HepG2 (cell line): ENCODE measurements at regions not wholly inside any gene's neighbourhood (a gene's known extent, or its start where the extent isn't known, plus 50 kb on each side); places are given as distances from the start of the nearest gene placed in this dataset.

Experiments
- ATAC-seq: fragments of 200-7000 bp; cut with Tn5 transposase; 3 replicates; pipeline ENCODE4 v1.9.1; 2020; ENCODE audit warnings: mild to moderate bottlenecking, moderate library complexity
- BruUV-seq: library from RNA; stranded (reverse); fragments of 400-500 nt; replicated peaks from 2 replicates; lab custom pipeline; 2021; lab: Mats Ljungman, UMichigan
- CTCF ChIA-PET: fragments of 300-600 bp; formaldehyde crosslinking; extraction: SDS; loops from one replicate; lab custom pipeline; 2021; ENCODE audit warnings: low total read pairs, inconsistent platforms, low intra/inter-chr PET ratio; lab: Yijun Ruan, JAX
- POLR2A ChIA-PET: fragments of 350-600 bp; sonication (Branson Sonifier 250); formaldehyde crosslinking; loops from one replicate; lab custom pipeline; 2020; ENCODE audit warnings: antibody characterized with exemption, inconsistent platforms; lab: Yijun Ruan, JAX
- DNase-seq: peaks from one replicate; pipeline ENCODE4 v3.0.0-alpha.2; 2015; ENCODE audit warnings: low spot score
- FAIRE-seq: peaks from 3 replicates; lab custom pipeline; 2011; peaks lifted over from hg19 to GRCh38; lab: Jason Lieb, UNC
- H2AFZ ChIP-seq: one replicate; pipeline ENCODE4 v1.6.1; 2011; ENCODE audit warnings: low read length, inconsistent platforms
- H3K27ac ChIP-seq: fragments of 300-600 bp; 3 replicates; pipeline ENCODE4 v1.8.0; 2011; ENCODE audit warnings: mixed run types, mild to moderate bottlenecking, mixed read lengths, low read length, inconsistent platforms; ENCODE audit not compliant: insufficient read depth; ENCODE audit errors: extremely low read length
- H3K27me3 ChIP-seq, 2 experiments: fragments of 200-600 bp in 1 of 2; 2 replicates in 1 of 2; 3 replicates in 1 of 2; pipeline versions ENCODE4 v1.6.0 to v1.8.0; 2011; ENCODE audit warnings: low read length in 2 of 2, mild to moderate bottlenecking in 2 of 2, moderate library complexity in 2 of 2, inconsistent platforms in 1 of 2; ENCODE audit not compliant: insufficient read depth in 2 of 2, control insufficient read depth in 1 of 2
- H3K36me3 ChIP-seq, 2 experiments: fragments of 200-600 bp in 1 of 2; replicated peaks in 1 of 2; 2 replicates in 1 of 2; 3 replicates in 1 of 2; pipeline versions ENCODE4 v1.5.1 to v1.8.0; 2011; ENCODE audit warnings: low read length in 2 of 2, inconsistent platforms in 1 of 2; ENCODE audit not compliant: insufficient read depth in 2 of 2, control insufficient read depth in 1 of 2
- H3K4me1 ChIP-seq: 2 replicates; pipeline ENCODE4 v1.5.1; 2012; ENCODE audit warnings: low read length, inconsistent platforms; ENCODE audit not compliant: insufficient read depth
- H3K4me2 ChIP-seq: 2 replicates; pipeline ENCODE4 v1.6.0; 2011; ENCODE audit warnings: low read depth, low read length, inconsistent platforms
- H3K4me3 ChIP-seq, 3 experiments: fragments of 200-600 bp in 1 of 3; sonication (generic), shearing (Covaris generic) in 1 of 3; replicated peaks in 1 of 3; 2 replicates each; pipeline ENCODE4 v1.5.1; 2011 to 2016; ENCODE audit warnings: low read length in 3 of 3, inconsistent platforms in 2 of 3, low read depth in 2 of 3, mild to moderate bottlenecking in 2 of 3, control low read depth in 1 of 3, mixed read lengths in 1 of 3; ENCODE audit not compliant: insufficient read depth in 1 of 3
- H3K79me2 ChIP-seq: one replicate; pipeline ENCODE4 v1.6.1; 2011; ENCODE audit warnings: low read length, inconsistent platforms; ENCODE audit not compliant: insufficient read depth
- H3K9ac ChIP-seq: 2 replicates; pipeline ENCODE4 v1.6.0; 2011; ENCODE audit warnings: mild to moderate bottlenecking, low read depth, low read length, inconsistent platforms; ENCODE audit not compliant: insufficient read depth
- H3K9me3 ChIP-seq: 2 replicates; pipeline ENCODE4 v1.5.1; 2012; ENCODE audit warnings: mild to moderate bottlenecking, low read length
- H4K20me1 ChIP-seq: 2 replicates; pipeline ENCODE4 v1.6.0; 2011; ENCODE audit warnings: inconsistent platforms, mild to moderate bottlenecking, low read length, moderate library complexity; ENCODE audit not compliant: insufficient read depth
- ATM ChIP-seq: fragments of 450-650 bp; IDR thresholded peaks from 2 replicates; pipeline ENCODE4 v1.7.1; 2017; ENCODE audit warnings: mild to moderate bottlenecking, borderline replicate concordance
- BRD4 ChIP-seq: sonication (generic); formaldehyde crosslinking; IDR thresholded peaks from 2 replicates; pipeline ENCODE4 v1.4.0; 2020; ENCODE audit warnings: missing genetic modification reagents
- EEA1 ChIP-seq: sonication (generic); formaldehyde crosslinking; IDR thresholded peaks from 2 replicates; pipeline ENCODE4 v1.5.1; 2020; ENCODE audit warnings: mild to moderate bottlenecking, missing genetic modification reagents, borderline replicate concordance
- FIP1L1 ChIP-seq: fragments of 200-400 bp; formaldehyde crosslinking; IDR thresholded peaks from 2 replicates; pipeline ENCODE4 v1.6.1; 2018; ENCODE audit warnings: low read depth, mild to moderate bottlenecking, low read length, moderate library complexity, borderline replicate concordance; ENCODE audit not compliant: insufficient read depth
- FOSL1 ChIP-seq: sonication (generic); formaldehyde crosslinking; IDR thresholded peaks from 2 replicates; pipeline ENCODE4 v1.9.0; 2021; ENCODE audit warnings: missing genetic modification reagents, borderline replicate concordance
- HHEX ChIP-seq: IDR thresholded peaks from 2 replicates; pipeline ENCODE4 v1.6.1; 2016; ENCODE audit warnings: control low read depth
- MEF2D ChIP-seq: sonication (generic); formaldehyde crosslinking; IDR thresholded peaks from 2 replicates; pipeline ENCODE4 v1.5.1; 2020; ENCODE audit warnings: mild to moderate bottlenecking, missing genetic modification reagents
- RARA ChIP-seq: IDR thresholded peaks from 2 replicates; pipeline ENCODE4 v1.6.1; 2016; ENCODE audit warnings: missing genetic modification reagents, missing compliant biosample characterization
- RNF2 ChIP-seq: fragments of 450-650 bp; conservative IDR thresholded peaks from 2 replicates; pipeline ENCODE4 v1.6.1; 2016; ENCODE audit warnings: low read depth
- SAFB2 ChIP-seq: sonication (generic); formaldehyde crosslinking; IDR thresholded peaks from 2 replicates; pipeline ENCODE4 v1.5.1; 2020; ENCODE audit warnings: missing genetic modification reagents, low read depth, mild to moderate bottlenecking, borderline replicate concordance
- STAT5B ChIP-seq: sonication (generic); formaldehyde crosslinking; IDR thresholded peaks from 2 replicates; pipeline ENCODE4 v1.4.0; 2020; ENCODE audit warnings: missing genetic modification reagents
- TOPORS ChIP-seq: sonication (generic); formaldehyde crosslinking; IDR thresholded peaks from 2 replicates; pipeline ENCODE4 v1.8.0; 2023; ENCODE audit warnings: mild to moderate bottlenecking, missing genetic modification reagents
- XRCC5 ChIP-seq: fragments of 200-400 bp; formaldehyde crosslinking; optimal IDR thresholded peaks from 2 replicates; pipeline ENCODE3; 2017; ENCODE audit warnings: mild to moderate bottlenecking, low read length
- ZGPAT ChIP-seq: IDR thresholded peaks from 2 replicates; pipeline ENCODE4 v1.6.1; 2016; ENCODE audit warnings: mild to moderate bottlenecking
- ZNF121 ChIP-seq: sonication (generic); formaldehyde crosslinking; IDR thresholded peaks from 2 replicates; pipeline ENCODE4 v1.5.0; 2020; ENCODE audit warnings: mild to moderate bottlenecking, missing genetic modification reagents
- ZNF124 ChIP-seq: sonication (generic); formaldehyde crosslinking; IDR thresholded peaks from 2 replicates; pipeline ENCODE4 v1.4.0; 2020; ENCODE audit warnings: missing genetic modification reagents
- ZNF224 ChIP-seq: sonication (generic); formaldehyde crosslinking; IDR thresholded peaks from 2 replicates; pipeline ENCODE4 v1.5.0; 2020; ENCODE audit warnings: mild to moderate bottlenecking, missing genetic modification reagents
- ZNF460 ChIP-seq: sonication (generic); formaldehyde crosslinking; IDR thresholded peaks from 2 replicates; pipeline ENCODE4 v1.5.1; 2020; ENCODE audit warnings: missing genetic modification reagents, mild to moderate bottlenecking, borderline replicate concordance
- ZNF484 ChIP-seq: sonication (generic); formaldehyde crosslinking; IDR thresholded peaks from 2 replicates; pipeline ENCODE4 v1.5.1; 2020; ENCODE audit warnings: mild to moderate bottlenecking, low read depth, missing genetic modification reagents, borderline replicate concordance
- ZNF512B ChIP-seq: sonication (generic); formaldehyde crosslinking; IDR thresholded peaks from 2 replicates; pipeline ENCODE4 v1.5.1; 2020; ENCODE audit warnings: missing genetic modification reagents, mild to moderate bottlenecking, borderline replicate concordance
- ZNF605 ChIP-seq: sonication (generic); formaldehyde crosslinking; IDR thresholded peaks from 2 replicates; pipeline ENCODE4 v1.8.0; 2022; ENCODE audit warnings: mild to moderate bottlenecking, missing genetic modification reagents
- WGBS: methylation state at CpG from one replicate; pipeline ENCODE4 v1.1.6; 2017; ENCODE audit warnings: low lambda C conversion rate; 5-methylcytosine and 5-hydroxymethylcytosine counted together
- in situ Hi-C: cut with HindIII; loops from 2 replicates; pipeline ENCODE4 v1.10.0; 2017; ENCODE audit warnings: low pct_unique_long_range_greater_than_20kb; ENCODE audit not compliant: extremely low pct_ligation_motif_present
- intact Hi-C: fragments of 100-400 bp; cut with micrococcal nuclease; formaldehyde crosslinking; loops from one replicate; pipeline ENCODE4 v1.10.0; 2022; ENCODE audit not compliant: unreplicated experiment

GRCh38 chr7:131619336-131620305, 63.2 kb upstream of the PODXL start (continued):
- TF ChIP-seq ZNF512B (no peak), SAFB2 (no peak), XRCC5 (no peak)

DNA sequence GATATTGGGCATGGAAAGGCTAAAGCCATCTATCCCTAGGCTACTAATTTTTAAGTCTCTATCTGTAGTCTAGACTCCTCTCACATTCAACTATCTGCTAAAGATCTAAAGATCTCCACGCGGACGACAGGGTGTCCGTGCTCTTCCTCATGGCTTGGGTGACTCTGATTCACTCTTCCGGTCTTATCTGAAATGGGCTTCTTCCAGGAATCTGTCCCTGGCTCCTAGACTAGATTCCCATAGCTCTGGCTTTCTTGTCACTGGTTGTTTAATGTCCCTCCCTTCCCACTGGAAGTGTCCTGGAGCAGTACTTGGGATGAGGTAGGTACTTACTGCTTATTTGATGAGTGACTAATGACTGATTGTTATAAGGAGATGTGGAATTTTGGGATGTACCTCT, 62.0 kb upstream of the PODXL start:
- DNase-seq: no peak
- Histone ChIP-seq H3K4me2 (no peak overlapping the region), H3K79me2 (no peaks in the 10 kb centered on the region), H2AFZ (no peak overlapping the region), H3K9me3 (no peaks in the 10 kb centered on the region), H3K4me1 (no peaks in the 10 kb centered on the region), H3K27me3 (peaks cover 0 to 2% of the 10 kb centered on the region in 2 experiments; a peak in 2 of 5 replicates), H3K4me3 (no peak overlapping the region), H3K9ac (no peak overlapping the region), H3K36me3 (no peaks in the 10 kb centered on the region), H3K27ac (no peak overlapping the region), H4K20me1 (no peaks in the 10 kb centered on the region)
- POLR2A ChIA-PET: no interaction called here
- in situ Hi-C loops: no loop called here
- no peak for ATAC-seq
- intact Hi-C loops: no loop called here
- TF ChIP-seq ATM (no peak), BRD4 (CRISPR knock-in tag) (no peak), RARA (CRISPR knock-in tag) (no peak), MEF2D (CRISPR knock-in tag) (no peak), HHEX (CRISPR knock-in tag) (no peak), EEA1 (CRISPR knock-in tag) (no peak), ZNF224 (CRISPR knock-in tag) (no peak), RNF2 (no peak), ZNF124 (no peak), FIP1L1 (no peak), ZNF121 (CRISPR knock-in tag) (no peak), STAT5B (CRISPR knock-in tag) (no peak), ZNF460 (CRISPR knock-in tag) (no peak), FOSL1 (no peak), TOPORS (CRISPR knock-in tag) (no peak), ZGPAT (CRISPR knock-in tag) (no peak), ZNF605 (CRISPR knock-in tag) (no peak), ZNF484 (no peak)
- CTCF ChIA-PET: no interaction called here
- 72% methylated on average over 5 of the region's 5 CpGs for WGBS
- FAIRE-seq: no peak
- no TSS peak for BruUV-seq
